ENCODE measurements at regions not wholly inside any gene's neighbourhood (a gene's known extent, or its start where the extent isn't known, plus 50 kb on each side); places are given as distances from the start of the nearest gene placed in this dataset.

DNA sequence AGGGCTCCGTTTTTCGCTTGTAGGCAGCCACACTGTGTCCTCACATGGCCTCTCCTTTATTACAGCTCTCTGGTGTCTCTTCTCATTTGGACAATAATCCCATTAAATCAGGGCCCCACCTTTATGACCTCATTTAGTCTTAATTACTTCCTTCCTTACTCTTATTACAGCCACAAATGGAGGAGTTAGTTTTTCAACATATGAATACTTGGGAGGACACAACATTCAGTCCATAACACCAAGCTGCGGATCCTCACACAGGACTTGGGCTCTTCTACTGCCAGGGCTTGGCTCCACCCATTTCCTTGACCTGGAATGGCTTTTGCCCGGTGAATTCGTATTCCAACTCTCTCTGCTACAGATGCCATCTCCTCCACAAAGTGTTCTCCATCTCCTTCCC lies 74.3 kb upstream of the SLC7A14 start:
- TF ChIP-seq, protein P1, sequence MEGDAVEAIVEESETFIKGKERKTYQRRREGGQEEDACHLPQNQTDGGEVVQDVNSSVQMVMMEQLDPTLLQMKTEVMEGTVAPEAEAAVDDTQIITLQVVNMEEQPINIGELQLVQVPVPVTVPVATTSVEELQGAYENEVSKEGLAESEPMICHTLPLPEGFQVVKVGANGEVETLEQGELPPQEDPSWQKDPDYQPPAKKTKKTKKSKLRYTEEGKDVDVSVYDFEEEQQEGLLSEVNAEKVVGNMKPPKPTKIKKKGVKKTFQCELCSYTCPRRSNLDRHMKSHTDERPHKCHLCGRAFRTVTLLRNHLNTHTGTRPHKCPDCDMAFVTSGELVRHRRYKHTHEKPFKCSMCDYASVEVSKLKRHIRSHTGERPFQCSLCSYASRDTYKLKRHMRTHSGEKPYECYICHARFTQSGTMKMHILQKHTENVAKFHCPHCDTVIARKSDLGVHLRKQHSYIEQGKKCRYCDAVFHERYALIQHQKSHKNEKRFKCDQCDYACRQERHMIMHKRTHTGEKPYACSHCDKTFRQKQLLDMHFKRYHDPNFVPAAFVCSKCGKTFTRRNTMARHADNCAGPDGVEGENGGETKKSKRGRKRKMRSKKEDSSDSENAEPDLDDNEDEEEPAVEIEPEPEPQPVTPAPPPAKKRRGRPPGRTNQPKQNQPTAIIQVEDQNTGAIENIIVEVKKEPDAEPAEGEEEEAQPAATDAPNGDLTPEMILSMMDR (optimal IDR thresholded peaks at IDR 0.05 in 1 of 3, IDR thresholded peaks at IDR 0.05 in 1 of 3, conservative IDR thresholded peaks at IDR 0.05 in 1 of 3; ENCODE audit: extremely low read depth in 1 of 3, insufficient read depth in 2 of 3, low read length in 3 of 3), result no peak
- TF ChIP-seq EZH2 (IDR thresholded peaks at IDR 0.05; ENCODE audit: low read length), result no peak
